PFSK-1 (cell line): ENCODE measurements at regions not wholly inside any gene's neighbourhood (a gene's known extent, or its start where the extent isn't known, plus 50 kb on each side); places are given as distances from the start of the nearest gene placed in this dataset.

Experiments
- FOXP2 ChIP-seq: optimal IDR thresholded peaks from 2 replicates; pipeline ENCODE3; 2011; ENCODE audit warnings: borderline replicate concordance, control low read depth, inconsistent platforms; ENCODE audit not compliant: insufficient read depth; ENCODE audit errors: extremely low read length, extremely low read depth
- POLR2AphosphoS5 ChIP-seq: IDR thresholded peaks from 2 replicates; pipeline ENCODE4 v1.6.1; 2012; ENCODE audit warnings: low read depth, mild to moderate bottlenecking, control low read depth, low read length, moderate library complexity
- REST ChIP-seq, 2 experiments: IDR thresholded peaks; 2 replicates each; pipeline versions ENCODE4 v1.6.1 to v1.8.0; 2011 to 2012; ENCODE audit warnings: low read depth in 2 of 2, low read length in 2 of 2, control low read depth in 1 of 2, inconsistent platforms in 1 of 2, mild to moderate bottlenecking in 1 of 2, moderate library complexity in 1 of 2; ENCODE audit not compliant: insufficient read depth in 1 of 2
- TAF1 ChIP-seq: IDR thresholded peaks from 2 replicates; pipeline ENCODE4 v1.6.1; 2012; ENCODE audit warnings: low read length, control low read depth, borderline replicate concordance; ENCODE audit not compliant: insufficient read depth

GRCh38 chr2:857937-858336, 92.7 kb upstream of the SNTG2 start:
- TF ChIP-seq REST (IDR thresholded peaks at IDR 0.05; ENCODE audit: insufficient read depth in 1 of 2, low read depth in 2 of 2, low read length in 2 of 2) (no peak), TAF1 (no peak), FOXP2 (no peak), POLR2AphosphoS5 (no peak)
